ENCODE measurements at regions not wholly inside any gene's neighbourhood (a gene's known extent, or its start where the extent isn't known, plus 50 kb on each side); places are given as distances from the start of the nearest gene placed in this dataset.

- H3K27ac ChIP-seq, result no peak overlapping the region
- 89% methylated on average over 2 of the region's 2 CpGs for WGBS
- peaks cover 2% of the 10 kb centered on the region for H3K4me1 ChIP-seq
- TF ChIP-seq EP300 (IDR thresholded peaks at IDR 0.05), result no peak
- TF ChIP-seq CTCF (IDR thresholded peaks at IDR 0.05), result no peak
- TF ChIP-seq POLR2AphosphoS5 (IDR thresholded peaks at IDR 0.05), result no peak
- no peak for TF ChIP-seq POLR2A (IDR thresholded peaks at IDR 0.05)
- no peak overlapping the region for H3K4me3 ChIP-seq
- no peaks in the 10 kb centered on the region for H3K9me3 ChIP-seq
- DNase-seq (ENCODE audit: low spot score in 2 of 2), result no peak
- H3K27me3 ChIP-seq, result no peaks in the 10 kb centered on the region
- no peaks in the 10 kb centered on the region for H3K36me3 ChIP-seq
These were observed 481.5 kb upstream of the MANEA start for GRCh38 chr6:95095855-95096254.

GRCh38 chr6:95099410-95099809 is 477.9 kb upstream of the MANEA start:
- no peak overlapping the region for H3K4me3 ChIP-seq
- WGBS, result 91% methylated on average over 1 of the region's 1 CpG

GRCh38 chr6:95109212-95109611 is 468.1 kb upstream of the MANEA start:
- H3K36me3 ChIP-seq, result no peaks in the 10 kb centered on the region
- no peak for TF ChIP-seq EP300 (IDR thresholded peaks at IDR 0.05)
- TF ChIP-seq CTCF (IDR thresholded peaks at IDR 0.05), result no peak
- TF ChIP-seq POLR2AphosphoS5 (IDR thresholded peaks at IDR 0.05), result no peak
- TF ChIP-seq POLR2A (IDR thresholded peaks at IDR 0.05), result no peak
- H3K4me3 ChIP-seq, result no peak overlapping the region
- H3K9me3 ChIP-seq, result no peaks in the 10 kb centered on the region
- no peak for DNase-seq (ENCODE audit: low spot score in 2 of 2)
- no peaks in the 10 kb centered on the region for H3K4me1 ChIP-seq
- WGBS, result 71% methylated on average over 1 of the region's 1 CpG
- no peak overlapping the region for H3K27ac ChIP-seq
- no peaks in the 10 kb centered on the region for H3K27me3 ChIP-seq

More at GRCh38 chr6:95099410-95099809, 477.9 kb upstream of the MANEA start:
- no peak for DNase-seq (ENCODE audit: low spot score in 2 of 2)
- Histone ChIP-seq H3K27ac (no peak overlapping the region), H3K4me1 (peaks cover 2% of the 10 kb centered on the region), H3K27me3 (no peaks in the 10 kb centered on the region), H3K36me3 (no peaks in the 10 kb centered on the region), H3K9me3 (no peaks in the 10 kb centered on the region)
- TF ChIP-seq POLR2AphosphoS5 (IDR thresholded peaks at IDR 0.05), result no peak
- TF ChIP-seq POLR2A (IDR thresholded peaks at IDR 0.05), result no peak
- no peak for TF ChIP-seq CTCF (IDR thresholded peaks at IDR 0.05)
- TF ChIP-seq EP300 (IDR thresholded peaks at IDR 0.05), result no peak

GRCh38 chr6:95110767-95111166 is 466.6 kb upstream of the MANEA start:
- Histone ChIP-seq H3K27ac (no peak overlapping the region), H3K4me3 (no peak overlapping the region), H3K27me3 (no peaks in the 10 kb centered on the region), H3K4me1 (no peaks in the 10 kb centered on the region), H3K9me3 (no peaks in the 10 kb centered on the region), H3K36me3 (no peaks in the 10 kb centered on the region)
- TF ChIP-seq POLR2A (IDR thresholded peaks at IDR 0.05), result no peak
- no peak for TF ChIP-seq CTCF (IDR thresholded peaks at IDR 0.05)
- TF ChIP-seq EP300 (IDR thresholded peaks at IDR 0.05), result no peak
- no peak for TF ChIP-seq POLR2AphosphoS5 (IDR thresholded peaks at IDR 0.05)
- DNase-seq (ENCODE audit: low spot score in 2 of 2), result no peak
- WGBS, result 18% methylated on average over 1 of the region's 1 CpG

GRCh38 chr6:95117236-95117635 is 460.1 kb upstream of the MANEA start:
- Histone ChIP-seq H3K4me3 (no peak overlapping the region), H3K36me3 (no peaks in the 10 kb centered on the region), H3K9me3 (no peaks in the 10 kb centered on the region), H3K27ac (no peak overlapping the region), H3K27me3 (no peaks in the 10 kb centered on the region), H3K4me1 (no peaks in the 10 kb centered on the region)
- DNase-seq (ENCODE audit: low spot score in 2 of 2), result no peak
- TF ChIP-seq POLR2A (IDR thresholded peaks at IDR 0.05), result no peak
- TF ChIP-seq EP300 (IDR thresholded peaks at IDR 0.05), result no peak
- no peak for TF ChIP-seq CTCF (IDR thresholded peaks at IDR 0.05)
- no peak for TF ChIP-seq POLR2AphosphoS5 (IDR thresholded peaks at IDR 0.05)

Data from suprapubic skin (tissue), 4 donors.